ENCODE measurements at regions not wholly inside any gene's neighbourhood (a gene's known extent, or its start where the extent isn't known, plus 50 kb on each side); places are given as distances from the start of the nearest gene placed in this dataset.

- DNase-seq (ENCODE audit: low read depth) = no peak
Observed at GRCh38 chr5:57802131-57802530, 319.5 kb upstream of the ACTBL2 start.

DNA sequence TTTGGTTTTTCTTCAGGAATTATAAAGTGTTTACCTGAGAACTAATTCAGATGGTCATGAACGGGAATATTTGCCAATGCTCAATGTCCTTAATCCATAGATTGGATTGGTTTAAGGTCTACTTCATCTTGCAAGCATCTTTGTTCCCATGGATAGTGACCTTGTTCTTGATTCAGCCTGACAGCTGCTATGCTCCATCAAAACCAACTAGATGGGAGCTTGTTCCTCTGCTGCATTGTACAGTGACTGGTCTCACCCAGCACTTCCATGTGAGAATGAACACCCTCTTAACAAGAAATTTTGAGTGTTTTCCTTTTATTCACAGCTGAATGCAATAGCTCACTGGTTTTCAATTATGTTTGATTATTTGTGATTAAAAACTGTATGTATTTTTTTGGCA lies 312.6 kb upstream of the ACTBL2 start:
- DNase-seq (ENCODE audit: low read depth) = no peak

GRCh38 chr5:57791875-57792274 lies 309.3 kb upstream of the ACTBL2 start:
- peak; percentile 15 for DNase-seq (ENCODE audit: low read depth)

DNA sequence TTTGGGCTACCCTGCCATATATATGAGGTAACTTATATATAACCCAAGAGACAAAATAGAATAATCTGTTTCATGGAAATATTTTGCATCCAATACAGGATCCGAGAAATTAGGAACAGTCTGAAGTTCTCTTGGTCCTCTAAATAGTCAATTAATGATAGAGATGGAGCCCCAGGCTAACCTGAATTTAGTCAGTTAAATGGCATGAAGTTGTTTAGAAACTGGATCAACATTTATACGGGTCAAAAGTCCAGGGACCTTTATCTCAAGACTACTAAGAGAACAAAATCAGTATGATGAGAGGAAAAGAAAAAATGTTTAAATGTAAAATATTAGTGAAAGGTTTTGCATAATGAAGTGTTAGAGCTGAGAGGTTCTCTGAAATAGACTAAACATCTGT lies 303.3 kb upstream of the ACTBL2 start:
- no peak for DNase-seq (ENCODE audit: low read depth)

- peak; percentile 36 for DNase-seq (ENCODE audit: low read depth)
Observed at GRCh38 chr5:57784121-57784520, 301.5 kb upstream of the ACTBL2 start.

DNA sequence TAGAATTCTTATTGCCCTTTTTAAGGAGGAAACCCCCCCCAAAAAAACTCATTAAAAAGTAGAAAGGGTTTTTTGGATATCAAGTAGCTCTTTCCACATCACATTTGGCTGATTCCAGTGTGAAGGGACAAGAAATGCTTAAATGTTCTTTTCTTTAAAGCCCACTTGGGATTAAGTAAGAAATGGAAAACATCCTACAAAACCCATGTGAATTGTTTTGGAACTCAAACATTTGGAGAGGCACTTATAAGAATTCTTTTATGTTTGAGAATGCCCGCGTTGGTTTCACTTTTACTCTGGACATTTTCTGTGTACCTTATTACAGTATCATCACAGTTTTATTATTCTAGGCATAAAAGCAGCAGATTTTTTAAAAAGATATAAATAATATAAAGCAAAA lies 301.1 kb upstream of the ACTBL2 start:
- peak; percentile 32 for DNase-seq (ENCODE audit: low read depth)

GRCh38 chr5:57780961-57781325 lies 298.3 kb upstream of the ACTBL2 start:
- no peak for DNase-seq (ENCODE audit: low read depth)

DNA sequence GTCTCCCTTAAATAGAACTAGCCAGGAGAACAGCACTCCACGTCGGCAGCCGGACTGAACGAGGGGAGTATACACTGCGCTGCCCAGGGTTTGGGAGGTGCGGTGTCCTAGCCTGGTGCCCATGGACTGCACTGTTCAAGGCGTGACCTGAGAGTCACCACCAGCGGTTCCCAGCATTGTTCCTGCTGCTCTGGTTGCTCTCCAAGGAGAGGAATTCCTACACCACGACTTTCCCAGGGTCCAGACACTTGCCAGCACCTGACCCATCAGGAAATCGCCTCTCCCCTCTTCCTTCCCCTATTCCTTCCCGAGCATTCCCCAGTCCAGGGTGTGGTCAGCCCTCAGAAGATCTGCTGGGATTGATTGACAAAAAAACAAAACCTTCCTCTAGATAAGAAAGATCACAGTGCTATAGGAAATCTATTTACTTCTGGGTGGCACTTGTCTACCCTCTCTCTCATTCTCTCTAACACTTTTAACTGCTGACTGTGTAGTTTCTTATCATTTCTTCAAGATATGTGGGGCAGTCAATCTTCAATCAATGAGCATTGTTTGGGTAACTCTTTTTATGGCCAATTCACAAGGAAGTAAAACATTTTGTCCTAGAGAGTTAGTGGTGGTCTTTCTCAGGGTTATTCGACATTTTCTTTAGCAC lies 297.8 kb upstream of the ACTBL2 start:
- peak; percentile 37 for DNase-seq (ENCODE audit: low read depth)

GRCh38 chr5:57779383-57780223 lies 297.0 kb upstream of the ACTBL2 start:
- DNase-seq (ENCODE audit: low read depth) = peak; percentile 86

- DNase-seq (ENCODE audit: low read depth) = no peak
Observed at GRCh38 chr5:57778501-57779091, 296.0 kb upstream of the ACTBL2 start.

GRCh38 chr5:57777174-57777581 lies 294.6 kb upstream of the ACTBL2 start:
- DNase-seq (ENCODE audit: low read depth) = peak; percentile 10

- DNase-seq (ENCODE audit: low read depth) = no peak
Observed at GRCh38 chr5:57776035-57776434, 293.4 kb upstream of the ACTBL2 start.

GRCh38 chr5:57774439-57774838 lies 291.8 kb upstream of the ACTBL2 start:
- DNase-seq (ENCODE audit: low read depth) = peak; percentile 55

DNA sequence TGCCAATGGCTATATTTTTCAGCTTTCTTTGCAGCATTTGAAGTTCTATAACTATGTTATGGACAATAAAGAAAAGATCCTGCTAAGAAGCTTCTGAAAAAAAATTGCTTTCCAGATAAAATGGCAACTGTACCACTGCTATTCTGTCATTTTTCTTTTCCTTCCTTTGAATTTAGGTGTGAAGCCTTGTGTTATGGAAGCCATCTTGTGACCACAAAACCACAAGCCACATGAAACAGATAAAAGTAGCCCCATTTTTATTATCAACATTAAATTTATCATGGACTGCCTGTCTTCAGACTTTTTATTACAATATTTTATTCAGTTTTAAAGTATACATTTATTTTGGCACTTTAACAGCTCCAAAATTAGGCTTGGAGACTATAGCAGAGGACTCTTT lies 289.9 kb upstream of the ACTBL2 start:
- DNase-seq (ENCODE audit: low read depth) = no peak

DNA sequence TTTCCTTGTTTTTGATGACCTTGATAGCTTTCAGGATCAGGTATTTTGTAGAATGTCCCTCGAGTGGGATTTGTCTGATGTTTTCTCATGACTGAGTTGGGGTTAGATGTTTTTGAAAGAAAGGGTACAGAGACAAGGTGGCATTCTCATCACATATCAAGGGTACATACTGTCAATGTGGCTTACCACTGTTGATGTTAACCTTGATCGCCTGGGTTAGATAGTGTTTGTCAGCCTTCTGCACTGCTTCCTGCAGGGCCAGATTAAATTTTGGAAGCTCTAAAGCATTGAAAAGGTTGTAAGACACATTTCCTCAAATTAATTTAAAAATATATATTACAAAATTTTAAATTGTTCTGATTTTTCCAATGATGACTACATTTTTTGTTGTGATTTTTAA lies 287.4 kb upstream of the ACTBL2 start:
- DNase-seq (ENCODE audit: low read depth) = no peak

- DNase-seq (ENCODE audit: low read depth) = no peak
Observed at GRCh38 chr5:57768745-57769144, 286.1 kb upstream of the ACTBL2 start.

GRCh38 chr5:57764479-57765089 lies 282.0 kb upstream of the ACTBL2 start:
- DNase-seq (ENCODE audit: low read depth) = no peak

- DNase-seq (ENCODE audit: low read depth) = no peak
Observed at GRCh38 chr5:57761513-57761912, 278.9 kb upstream of the ACTBL2 start.

GRCh38 chr5:57754616-57755015 lies 272.0 kb upstream of the ACTBL2 start:
- DNase-seq (ENCODE audit: low read depth) = no peak

DNA sequence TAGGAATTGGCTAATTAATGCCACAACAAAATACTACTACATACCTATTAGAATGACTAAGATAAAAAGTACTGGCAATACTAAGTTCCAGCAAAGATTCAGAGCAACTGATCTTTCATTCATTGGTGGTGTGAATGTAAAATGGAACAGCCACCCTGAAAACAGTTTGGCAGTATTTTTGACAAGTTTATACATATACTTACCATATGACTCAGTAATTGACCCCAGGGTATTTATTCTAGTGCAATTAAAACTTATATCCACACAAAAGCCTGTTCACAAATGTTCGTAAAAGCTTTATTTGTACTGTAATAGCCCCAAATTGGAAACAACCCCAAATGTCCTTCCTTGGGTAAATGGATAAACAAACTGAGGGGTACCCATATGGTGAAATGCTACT lies 270.8 kb upstream of the ACTBL2 start:
- no peak for DNase-seq (ENCODE audit: low read depth)

DNA sequence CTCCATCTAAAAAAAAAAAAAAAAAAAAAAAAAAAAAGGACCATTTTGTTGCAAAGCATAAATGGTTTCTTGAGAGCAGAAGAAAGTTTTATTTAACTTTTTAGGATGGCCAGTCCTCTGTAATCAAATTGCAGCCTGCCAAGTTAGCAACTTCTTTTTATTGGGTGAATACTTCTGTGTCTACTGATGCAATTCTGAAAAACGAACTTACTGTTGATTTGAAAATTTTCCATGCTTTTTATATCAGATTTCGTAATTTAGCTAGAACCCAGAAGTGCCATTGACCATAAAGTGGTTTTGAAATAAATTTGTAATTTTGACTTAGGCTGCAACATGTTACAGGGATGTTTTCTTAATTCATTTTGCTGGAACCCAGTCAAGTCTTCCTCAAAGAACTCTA lies 269.1 kb upstream of the ACTBL2 start:
- DNase-seq (ENCODE audit: low read depth) = no peak

- no peak for DNase-seq (ENCODE audit: low read depth)
Observed at GRCh38 chr5:57750891-57751290, 268.3 kb upstream of the ACTBL2 start.

DNA sequence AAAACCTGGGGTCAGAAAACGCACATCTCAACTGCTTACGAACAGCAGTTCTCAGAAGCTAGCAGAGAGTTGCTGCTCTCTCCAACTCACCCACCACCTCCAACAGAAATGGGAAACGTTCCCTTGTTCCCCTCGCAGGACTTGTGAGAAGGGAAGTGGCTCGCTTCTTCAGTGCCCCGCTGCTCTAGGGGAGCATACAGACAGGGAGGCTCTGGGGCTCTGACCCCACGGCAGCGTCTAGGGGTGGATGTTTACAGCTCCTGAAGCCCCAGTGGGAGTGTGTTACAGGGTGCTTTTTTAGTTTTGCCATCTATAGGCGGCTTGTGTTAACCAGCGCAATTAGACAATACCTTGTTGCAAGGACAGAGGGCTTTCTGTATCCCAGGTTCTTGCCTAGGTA lies 267.7 kb upstream of the ACTBL2 start:
- no peak for DNase-seq (ENCODE audit: low read depth)

Measured in ELR (cell line).